Common myeloid progenitor, CD34-positive (primary cell): ENCODE measurements at regions not wholly inside any gene's neighbourhood (a gene's known extent, or its start where the extent isn't known, plus 50 kb on each side); places are given as distances from the start of the nearest gene placed in this dataset.
"Not testable (repeated sequence)": the region's sequence is repeated elsewhere in the genome, so short reads cannot be mapped to it uniquely, and the experiment has no call there.

Experiments
- CTCF ChIA-PET: fragments of 350-600 bp; sonication (Branson Sonifier 250); formaldehyde crosslinking; loops from one replicate; lab custom pipeline; 2021; ENCODE audit warnings: antibody characterized with exemption; lab: Charles Lee
- POLR2A ChIA-PET: fragments of 350-600 bp; sonication (Branson Sonifier 250); formaldehyde crosslinking; loops from one replicate; lab custom pipeline; 2021; ENCODE audit warnings: antibody characterized with exemption; lab: Charles Lee
- DNase-seq, 3 donors: peaks; one replicate each; pipeline versions ENCODE4 v3.0.0 to v3.0.0-alpha.2; 2013
- H3K27ac ChIP-seq, 2 experiments: 1 replicate in 1 of 2; 2 replicates in 1 of 2; pipeline ENCODE4 v1.7.0; 2013; ENCODE audit warnings: inconsistent platforms in 2 of 2, low read length in 2 of 2, mild to moderate bottlenecking in 2 of 2, low read depth in 1 of 2, moderate library complexity in 1 of 2; ENCODE audit not compliant: severe bottlenecking in 2 of 2, insufficient read depth in 1 of 2, poor library complexity in 1 of 2
- H3K27me3 ChIP-seq, 5 experiments: replicated peaks in 2 of 5; 1 replicate in 3 of 5; 2 replicates in 2 of 5; pipeline versions ENCODE4 v1.6.1 to v1.7.0; 2013; ENCODE audit warnings: low read length in 4 of 5, mild to moderate bottlenecking in 2 of 5, moderate library complexity in 2 of 5, inconsistent platforms in 1 of 5; ENCODE audit not compliant: insufficient read depth in 5 of 5, control insufficient read depth in 4 of 5
- H3K36me3 ChIP-seq, 4 experiments: 1 replicate in 2 of 4; 2 replicates in 2 of 4; pipeline versions ENCODE4 v1.6.1 to v1.7.0; 2013; ENCODE audit warnings: low read length in 3 of 4, control low read depth in 1 of 4, mild to moderate bottlenecking in 1 of 4; ENCODE audit not compliant: control insufficient read depth in 4 of 4, insufficient read depth in 4 of 4
- H3K4me1 ChIP-seq, 4 experiments: 1 replicate in 3 of 4; 2 replicates in 1 of 4; pipeline versions ENCODE4 v1.6.1 to v1.7.1; 2013; ENCODE audit warnings: low read length in 3 of 4, mild to moderate bottlenecking in 3 of 4, control low read depth in 1 of 4, inconsistent platforms in 1 of 4, moderate library complexity in 1 of 4; ENCODE audit not compliant: control insufficient read depth in 4 of 4, insufficient read depth in 4 of 4; ENCODE audit errors: control extremely low read depth in 1 of 4
- H3K4me3 ChIP-seq, 7 experiments: 1 replicate in 4 of 7; 2 replicates in 3 of 7; pipeline versions ENCODE4 v1.5.1 to v1.7.0; 2013; ENCODE audit warnings: mild to moderate bottlenecking in 7 of 7, low read length in 6 of 7, moderate library complexity in 6 of 7, inconsistent platforms in 2 of 7, low read depth in 2 of 7, control low read depth in 1 of 7; ENCODE audit not compliant: insufficient read depth in 4 of 7, control insufficient read depth in 1 of 7; ENCODE audit errors: extremely low read depth in 1 of 7
- H3K9me3 ChIP-seq, 5 experiments: 1 replicate in 4 of 5; 2 replicates in 1 of 5; pipeline versions ENCODE4 v1.6.1 to v1.7.1; 2013; ENCODE audit warnings: low read length in 4 of 5, mild to moderate bottlenecking in 2 of 5, inconsistent platforms in 1 of 5, low read depth in 1 of 5, moderate library complexity in 1 of 5; ENCODE audit not compliant: control insufficient read depth in 4 of 5, insufficient read depth in 2 of 5; ENCODE audit errors: control extremely low read depth in 1 of 5
- WGBS: methylation state at CpG from one replicate; pipeline ENCODE4 v1.1.5; 2013; ENCODE audit not compliant: insufficient coverage; 5-methylcytosine and 5-hydroxymethylcytosine counted together

DNA sequence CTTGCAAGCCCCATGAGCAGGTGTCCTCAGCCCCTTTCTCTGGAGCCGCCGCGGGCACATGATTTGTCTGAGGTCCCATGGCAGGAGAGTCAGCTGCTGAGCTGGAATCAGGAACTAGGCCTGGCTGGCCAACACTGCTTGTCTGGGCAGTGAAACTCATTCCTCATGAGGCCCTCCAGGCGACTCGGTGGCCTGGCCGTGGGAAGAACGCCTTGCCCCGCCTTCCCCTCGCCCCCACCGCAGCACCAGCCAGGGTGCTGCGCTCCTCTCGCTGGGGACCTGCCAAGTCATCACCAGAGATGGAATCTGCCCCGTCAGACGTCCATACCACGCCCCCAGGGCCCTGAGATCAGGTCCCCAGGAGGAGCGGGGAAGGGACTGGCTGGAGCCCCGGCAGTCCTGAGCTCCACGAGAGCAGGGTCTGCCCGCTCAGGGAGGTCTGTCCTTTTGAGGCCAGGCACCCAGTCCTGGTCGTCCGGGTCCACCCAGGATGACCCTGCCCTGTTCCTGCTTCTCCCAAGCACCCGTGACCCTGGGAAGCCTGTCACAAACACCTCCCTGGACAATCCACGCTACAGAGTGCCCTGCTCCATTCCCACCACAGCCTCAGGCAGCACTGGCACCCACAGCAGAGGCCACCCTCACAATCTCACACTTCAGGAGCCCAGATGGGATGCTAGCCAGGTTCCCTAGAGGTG, 5414.5 kb upstream of the TPTE start:
- H3K9me3 ChIP-seq, H3K27ac ChIP-seq, H3K36me3 ChIP-seq, POLR2A ChIA-PET, CTCF ChIA-PET, DNase-seq, H3K27me3 ChIP-seq, H3K4me3 ChIP-seq: not testable (repeated sequence)
- WGBS = no CpG with 5 or more reads among the region's 23 CpGs
- H3K4me1 ChIP-seq = peaks cover 0 to 11% (median 0%) of the 10 kb centered on the region in 4 experiments

DNA sequence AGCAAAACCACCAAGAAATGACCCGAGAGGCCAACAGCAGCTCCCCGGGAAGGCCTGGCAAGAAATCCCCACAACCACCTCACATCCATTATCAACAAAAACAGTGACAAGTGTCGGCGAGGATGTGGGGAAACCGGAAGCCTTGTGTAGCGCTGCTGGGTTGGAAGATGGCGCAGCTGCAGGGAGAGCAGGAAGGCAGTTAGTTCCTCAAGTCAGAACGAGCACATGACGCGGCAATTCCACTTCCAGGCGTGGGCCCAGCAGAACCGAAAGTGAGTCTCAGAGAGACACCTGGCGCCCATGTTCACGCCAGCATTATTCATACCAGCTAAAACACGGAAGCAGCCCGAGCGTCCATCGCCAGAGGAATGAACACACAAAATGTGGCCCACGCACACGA, 5413.7 kb upstream of the TPTE start:
- H3K4me1 ChIP-seq = peaks cover 0 to 11% (median 0%) of the 10 kb centered on the region in 4 experiments
- H3K27me3 ChIP-seq, H3K36me3 ChIP-seq, H3K4me3 ChIP-seq, POLR2A ChIA-PET, CTCF ChIA-PET, H3K9me3 ChIP-seq, H3K27ac ChIP-seq, DNase-seq: not testable (repeated sequence)
- no CpG with 5 or more reads among the region's 20 CpGs for WGBS

DNA sequence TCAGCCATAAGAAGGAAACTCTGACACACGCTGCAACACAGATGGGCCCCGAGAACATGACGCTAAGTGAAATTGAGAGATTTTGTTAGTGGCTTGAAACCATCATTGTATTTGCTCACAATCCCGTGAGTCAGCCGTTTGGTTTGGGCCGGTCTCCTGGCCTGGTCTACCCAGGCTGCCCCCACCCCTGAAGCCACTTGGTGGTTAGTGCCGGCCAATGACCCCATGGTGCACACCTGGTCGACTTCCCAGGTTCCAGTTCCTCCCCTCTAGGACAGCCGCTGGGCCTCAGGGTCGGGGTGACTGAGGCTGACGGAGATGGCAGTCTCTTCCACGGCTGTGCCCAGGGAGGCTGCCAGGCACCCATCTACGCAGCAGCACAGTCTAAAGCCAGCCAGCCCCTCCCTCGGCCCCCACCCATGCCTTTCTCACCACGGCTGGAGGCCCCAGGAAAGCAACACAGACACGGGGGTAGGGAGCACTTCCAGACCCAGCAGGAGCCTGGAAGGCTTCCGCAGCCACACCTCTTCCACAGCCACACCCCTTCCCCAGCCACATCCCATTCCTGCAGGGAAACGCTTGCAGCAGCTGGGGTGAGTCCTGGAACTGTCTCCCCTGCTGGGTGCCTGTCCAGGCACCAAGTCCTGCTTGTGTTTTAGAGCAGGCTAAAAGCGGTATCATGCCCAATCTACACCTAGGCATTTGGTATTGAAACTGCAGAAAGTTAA, 5413.2 kb upstream of the TPTE start:
- no CpG with 5 or more reads among the region's 19 CpGs for WGBS
- H3K36me3 ChIP-seq, DNase-seq, CTCF ChIA-PET, H3K4me3 ChIP-seq, H3K27me3 ChIP-seq, H3K4me1 ChIP-seq, H3K9me3 ChIP-seq, POLR2A ChIA-PET, H3K27ac ChIP-seq: not testable (repeated sequence)

DNA sequence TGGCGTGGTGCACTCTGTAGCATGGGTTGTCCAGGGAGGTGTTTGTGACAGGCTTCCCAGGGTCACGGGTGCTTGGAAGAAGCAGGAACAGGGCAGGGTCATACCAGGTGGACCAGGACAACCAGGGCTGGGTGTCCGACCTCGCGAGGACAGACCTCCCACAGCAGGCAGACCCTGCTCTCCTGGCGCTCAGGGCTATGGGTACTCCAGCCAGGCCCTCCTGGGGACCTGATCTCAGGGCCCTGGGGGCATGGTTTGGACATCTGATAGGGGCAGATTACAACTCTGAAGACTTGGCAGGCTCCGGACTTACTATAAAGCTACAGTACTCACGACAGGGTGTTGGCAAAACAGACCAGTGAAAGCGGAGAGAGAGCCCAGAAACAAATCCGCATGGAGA, 5410.2 kb upstream of the TPTE start:
- DNase-seq, H3K27me3 ChIP-seq, CTCF ChIA-PET, H3K36me3 ChIP-seq, H3K4me3 ChIP-seq, H3K4me1 ChIP-seq, POLR2A ChIA-PET, H3K27ac ChIP-seq, H3K9me3 ChIP-seq: not testable (repeated sequence)
- 100% methylated on average over 1 of the region's 10 CpGs for whole genome bisulfite sequencing

DNA sequence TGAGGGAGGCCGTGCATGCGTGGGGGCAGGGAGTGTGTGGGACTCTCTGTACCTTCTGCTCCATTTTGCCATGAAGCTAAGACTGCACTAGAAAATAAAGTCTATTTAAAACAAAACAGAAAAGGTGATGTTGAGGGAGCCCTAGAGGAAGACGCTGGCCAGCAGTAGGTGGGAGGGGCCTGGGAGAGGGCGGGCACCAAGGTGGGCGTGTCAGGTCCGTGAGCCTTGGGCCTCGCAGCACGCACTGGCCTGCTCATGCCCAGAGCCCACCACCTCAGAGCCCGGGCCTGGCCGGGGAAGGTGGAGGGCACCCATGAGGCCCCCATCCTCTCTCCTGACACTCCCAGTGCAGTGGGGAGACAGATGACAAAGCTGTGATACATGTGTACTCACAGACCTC, 5408.3 kb upstream of the TPTE start:
- no CpG with 5 or more reads among the region's 10 CpGs for WGBS
- POLR2A ChIA-PET, DNase-seq, H3K9me3 ChIP-seq, H3K27ac ChIP-seq, CTCF ChIA-PET, H3K4me3 ChIP-seq, H3K27me3 ChIP-seq, H3K4me1 ChIP-seq, H3K36me3 ChIP-seq: not testable (repeated sequence)

DNA sequence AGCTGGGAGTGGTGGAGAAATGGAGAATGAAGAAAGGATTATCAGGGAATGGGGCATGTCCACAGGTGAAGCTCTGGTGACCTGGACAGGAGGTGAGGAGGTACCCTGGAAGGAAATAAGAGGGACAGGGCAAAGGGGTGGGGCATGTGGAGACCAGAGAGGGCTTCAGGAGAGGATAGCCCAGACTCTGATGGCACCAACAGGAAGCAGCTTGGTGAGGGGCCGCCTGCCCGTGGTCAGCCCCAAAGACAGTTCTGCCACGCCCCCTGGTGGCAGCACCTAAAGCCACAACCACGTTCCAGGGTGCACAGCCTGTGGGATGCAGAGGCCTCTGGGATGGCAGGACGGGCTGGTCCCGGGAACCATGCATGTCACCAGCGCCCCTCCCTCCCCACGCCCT, 5406.9 kb upstream of the TPTE start:
- H3K27me3 ChIP-seq, DNase-seq, POLR2A ChIA-PET, H3K36me3 ChIP-seq, CTCF ChIA-PET, H3K4me3 ChIP-seq, H3K4me1 ChIP-seq, H3K9me3 ChIP-seq, H3K27ac ChIP-seq: not testable (repeated sequence)
- WGBS = no CpG with 5 or more reads among the region's 8 CpGs

DNA sequence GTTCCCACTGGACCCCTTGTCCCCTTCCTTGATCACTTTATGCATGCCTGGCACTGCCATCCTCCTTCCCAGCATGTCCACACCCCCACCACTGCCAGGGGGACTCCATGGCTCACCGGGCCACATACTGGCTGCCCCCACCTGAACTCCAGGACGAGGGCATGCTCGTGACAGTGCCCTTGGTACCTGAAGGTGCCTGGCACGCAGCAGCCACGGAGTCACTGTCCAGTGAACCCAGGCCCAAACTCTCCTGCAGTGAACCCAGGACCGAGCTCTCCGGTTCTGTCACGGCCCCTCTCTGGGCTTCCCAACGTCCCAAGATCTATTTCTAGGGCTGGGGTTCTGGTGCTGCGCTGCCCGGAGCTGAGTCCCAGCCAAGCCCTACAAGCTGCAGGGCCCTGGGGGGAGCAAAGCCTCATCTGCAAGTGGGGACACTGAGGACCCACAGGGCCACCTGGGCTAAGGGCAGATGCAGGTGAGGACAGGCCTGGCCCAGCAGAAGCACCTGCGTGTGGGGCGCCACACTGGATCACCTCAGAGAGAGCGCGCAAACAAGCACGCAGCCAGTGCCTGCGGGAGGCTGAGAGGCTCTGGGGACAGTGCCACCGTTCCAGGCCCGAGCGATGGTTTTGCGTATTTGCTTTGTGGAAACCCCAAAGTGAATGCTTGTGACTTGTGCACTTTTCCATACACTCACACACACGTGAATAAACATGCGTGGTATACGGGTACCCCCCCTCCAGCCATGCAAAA, 5406.3 kb upstream of the TPTE start:
- H3K9me3 ChIP-seq, POLR2A ChIA-PET, H3K27me3 ChIP-seq, H3K36me3 ChIP-seq, H3K4me1 ChIP-seq, H3K4me3 ChIP-seq, CTCF ChIA-PET, H3K27ac ChIP-seq, DNase-seq: not testable (repeated sequence)
- 100% methylated on average over 4 of the region's 24 CpGs for WGBS
